GM12878 (cell line): ENCODE measurements at regions not wholly inside any gene's neighbourhood (a gene's known extent, or its start where the extent isn't known, plus 50 kb on each side); places are given as distances from the start of the nearest gene placed in this dataset.

Experiments
- ATAC-seq: fragments of 200-7000 bp; cut with Tn5 transposase; 3 replicates; pipeline ENCODE4 v1.9.1; 2020; ENCODE audit warnings: mild to moderate bottlenecking, moderate library complexity
- BruUV-seq: library from RNA; stranded (reverse); fragments of 400-500 nt; replicated peaks from 2 replicates; lab custom pipeline; 2021; lab: Mats Ljungman, UMichigan
- CTCF ChIA-PET: fragments of 300-600 bp; sonication (Branson Sonifier 250); formaldehyde crosslinking; extraction: SDS; loops from one replicate; lab custom pipeline; 2021; ENCODE audit warnings: inconsistent platforms; lab: Yijun Ruan, JAX
- POLR2A ChIA-PET: fragments of 350-600 bp; formaldehyde crosslinking; extraction: SDS; loops from one replicate; lab custom pipeline; 2021; ENCODE audit warnings: inconsistent platforms; lab: Charles Lee
- RAD21 ChIA-PET: fragments of 300-600 bp; sonication (Branson Sonifier 250); formaldehyde crosslinking; loops from one replicate; lab custom pipeline; 2023; ENCODE audit warnings: antibody characterized with exemption; ENCODE audit not compliant: unreplicated experiment; lab: Charles Lee
- SMC1A ChIA-PET: fragments of 300-600 bp; sonication (Branson Sonifier 250); formaldehyde crosslinking; loops from one replicate; lab custom pipeline; 2023; ENCODE audit not compliant: unreplicated experiment, uncharacterized antibody; lab: Charles Lee
- DNase-seq: peaks from one replicate; pipeline ENCODE4 v3.0.0-alpha.2; 2011; ENCODE audit warnings: low read depth, low spot score
- FAIRE-seq: peaks from 3 replicates; lab custom pipeline; 2011; peaks lifted over from hg19 to GRCh38; lab: Jason Lieb, UNC
- H2AFZ ChIP-seq: 2 replicates; pipeline ENCODE4 v1.6.0; 2011; ENCODE audit warnings: low read depth, low read length, control low read depth; ENCODE audit not compliant: control insufficient read depth
- H3K27ac ChIP-seq: 2 replicates; pipeline ENCODE4 v1.5.1; 2011; ENCODE audit warnings: control low read depth; ENCODE audit not compliant: control insufficient read depth, insufficient read depth
- H3K27me3 ChIP-seq, 2 experiments: replicated peaks in 1 of 2; 2 replicates each; pipeline versions ENCODE4 v1.6.0 to v1.6.1; 2011; ENCODE audit warnings: low read length in 1 of 2; ENCODE audit not compliant: control insufficient read depth in 2 of 2, insufficient read depth in 2 of 2
- H3K36me3 ChIP-seq, 2 experiments: 2 replicates each; pipeline ENCODE4 v1.5.1; 2011; ENCODE audit warnings: low read length in 1 of 2; ENCODE audit not compliant: control insufficient read depth in 2 of 2, insufficient read depth in 2 of 2
- H3K4me1 ChIP-seq: 2 replicates; pipeline ENCODE4 v1.6.1; 2011; ENCODE audit warnings: mild to moderate bottlenecking, low read length, moderate library complexity, mixed read lengths; ENCODE audit not compliant: control insufficient read depth, insufficient read depth
- H3K4me2 ChIP-seq: 2 replicates; pipeline ENCODE4 v1.6.0; 2011; ENCODE audit warnings: control low read depth; ENCODE audit not compliant: control insufficient read depth, insufficient read depth
- H3K4me3 ChIP-seq: fragments of 200-600 bp; sonication (generic); 2 replicates; pipeline ENCODE4 v1.5.1; 2016
- H3K79me2 ChIP-seq: 2 replicates; pipeline ENCODE4 v1.6.0; 2011; ENCODE audit warnings: low read length; ENCODE audit not compliant: control insufficient read depth, insufficient read depth
- H3K9ac ChIP-seq: 2 replicates; pipeline ENCODE4 v1.8.0; 2011; ENCODE audit warnings: low read length, control low read depth, mixed read lengths; ENCODE audit not compliant: control insufficient read depth, insufficient read depth
- H3K9me3 ChIP-seq: replicated peaks from 3 replicates; pipeline ENCODE4 v1.5.1; 2011; ENCODE audit warnings: mild to moderate bottlenecking, low read length; ENCODE audit not compliant: control insufficient read depth, insufficient read depth
- H4K20me1 ChIP-seq: 2 replicates; pipeline ENCODE4 v1.6.0; 2011; ENCODE audit not compliant: control insufficient read depth, insufficient read depth
- CHD1 ChIP-seq: IDR thresholded peaks from 2 replicates; pipeline ENCODE4 v1.6.1; 2012; ENCODE audit warnings: low read depth, low read length, improper control_type of control experiment
- HDGF ChIP-seq: fragments of 450-650 bp; IDR thresholded peaks from 2 replicates; pipeline ENCODE4 v1.6.1; 2016; ENCODE audit warnings: antibody characterized with exemption
- NFXL1 ChIP-seq: fragments of 450-650 bp; IDR thresholded peaks from 2 replicates; pipeline ENCODE4 v1.6.1; 2017; ENCODE audit warnings: antibody characterized with exemption, mild to moderate bottlenecking, borderline replicate concordance
- PAX5 ChIP-seq: IDR thresholded peaks from 2 replicates; pipeline ENCODE4 v1.6.1; 2011; ENCODE audit warnings: low read depth, low read length, borderline replicate concordance
- PAX8 ChIP-seq: fragments of 450-650 bp; IDR thresholded peaks from 2 replicates; pipeline ENCODE4 v1.6.1; 2017; ENCODE audit warnings: mild to moderate bottlenecking, moderate library complexity
- PBX3 ChIP-seq: IDR thresholded peaks from 2 replicates; pipeline ENCODE4 v1.6.1; 2011; ENCODE audit warnings: mild to moderate bottlenecking, low read depth, low read length, moderate library complexity; ENCODE audit not compliant: insufficient replicate concordance
- PKNOX1 ChIP-seq: fragments of 450-650 bp; IDR thresholded peaks from 2 replicates; pipeline ENCODE4 v1.6.1; 2016; ENCODE audit warnings: mild to moderate bottlenecking
- RCOR1 ChIP-seq: conservative IDR thresholded peaks from 2 replicates; pipeline ENCODE4 v1.6.1; 2012; ENCODE audit warnings: low read depth, low read length, improper control_type of control experiment
- RFX5 ChIP-seq: IDR thresholded peaks from 2 replicates; pipeline ENCODE4 v1.6.1; 2011; ENCODE audit warnings: low read depth, low read length, improper control_type of control experiment
- SREBF1 ChIP-seq: IDR thresholded peaks from 2 replicates; pipeline ENCODE4 v1.6.1; 2012; ENCODE audit warnings: mild to moderate bottlenecking, low read length
- SREBF2 ChIP-seq: IDR thresholded peaks from 2 replicates; pipeline ENCODE4 v1.6.1; 2012; ENCODE audit warnings: mild to moderate bottlenecking, low read length
- STAT3 ChIP-seq: IDR thresholded peaks from 2 replicates; pipeline ENCODE4 v1.6.1; 2011; ENCODE audit warnings: low read depth, low read length, improper control_type of control experiment
- TARDBP ChIP-seq: IDR thresholded peaks from 2 replicates; pipeline ENCODE4 v1.6.1; 2016; ENCODE audit warnings: borderline replicate concordance
- in situ Hi-C: fragments of 300-500 bp; cut with MboI; formaldehyde crosslinking; loops from 9 replicates; pipeline ENCODE4 v1.14.3; 2018; ENCODE audit warnings: mixed read lengths
- intact Hi-C: fragments of 100-400 bp; cut with micrococcal nuclease; formaldehyde crosslinking; loops from one replicate; pipeline ENCODE4 v1.14.2; 2022; ENCODE audit not compliant: unreplicated experiment
- TF ChIP-seq, protein P1 (sequence below): fragments of 450-650 bp; IDR thresholded peaks from 2 replicates; pipeline ENCODE4 v1.6.1; 2017; ENCODE audit warnings: low read depth, mild to moderate bottlenecking, moderate library complexity

- TF ChIP-seq HDGF (no peak), PKNOX1 (no peak), RCOR1 (no peak)
- TF ChIP-seq, protein P1, sequence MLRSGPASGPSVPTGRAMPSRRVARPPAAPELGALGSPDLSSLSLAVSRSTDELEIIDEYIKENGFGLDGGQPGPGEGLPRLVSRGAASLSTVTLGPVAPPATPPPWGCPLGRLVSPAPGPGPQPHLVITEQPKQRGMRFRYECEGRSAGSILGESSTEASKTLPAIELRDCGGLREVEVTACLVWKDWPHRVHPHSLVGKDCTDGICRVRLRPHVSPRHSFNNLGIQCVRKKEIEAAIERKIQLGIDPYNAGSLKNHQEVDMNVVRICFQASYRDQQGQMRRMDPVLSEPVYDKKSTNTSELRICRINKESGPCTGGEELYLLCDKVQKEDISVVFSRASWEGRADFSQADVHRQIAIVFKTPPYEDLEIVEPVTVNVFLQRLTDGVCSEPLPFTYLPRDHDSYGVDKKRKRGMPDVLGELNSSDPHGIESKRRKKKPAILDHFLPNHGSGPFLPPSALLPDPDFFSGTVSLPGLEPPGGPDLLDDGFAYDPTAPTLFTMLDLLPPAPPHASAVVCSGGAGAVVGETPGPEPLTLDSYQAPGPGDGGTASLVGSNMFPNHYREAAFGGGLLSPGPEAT: no peak
These were observed 81.9 kb upstream of the RAB11FIP2 start (continued) for GRCh38 chr10:118128675-118129074.

DNA sequence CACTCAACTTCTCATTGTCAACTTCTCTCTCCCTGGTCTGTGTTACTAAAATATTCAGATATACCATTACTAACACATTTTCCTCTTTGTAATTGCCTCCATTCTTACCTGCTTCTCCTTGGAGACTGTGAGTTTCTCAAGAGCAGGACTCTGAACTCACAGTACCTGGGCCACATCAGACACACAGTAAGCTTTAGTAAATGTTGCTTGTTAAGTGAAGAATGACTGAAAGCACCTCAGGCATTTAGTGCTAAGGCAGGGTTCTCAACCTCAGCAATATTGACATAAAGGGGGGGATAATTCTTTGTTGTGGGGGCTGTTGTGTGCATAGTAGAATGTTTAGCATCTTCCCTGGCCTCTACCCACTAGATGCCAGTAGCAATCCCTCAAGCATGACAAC is 72.0 kb upstream of the RAB11FIP2 start:
- no peak for FAIRE-seq
- Histone ChIP-seq H3K79me2 (no peaks in the 10 kb centered on the region), H3K4me2 (no peak overlapping the region), H3K27ac (no peak overlapping the region)
- ChIA-PET CTCF (no interaction called here), RAD21 (no interaction called here)
- intact Hi-C loops: no loop called here
- TF ChIP-seq STAT3: no peak
- TF ChIP-seq RFX5: no peak
- TF ChIP-seq TARDBP: no peak
- no peak for TF ChIP-seq SREBF2
- no peak for TF ChIP-seq PAX8
- no peak for TF ChIP-seq CHD1
- no peak for TF ChIP-seq PBX3
- no peak for TF ChIP-seq NFXL1
- no peak for TF ChIP-seq SREBF1
- TF ChIP-seq PAX5: no peak
- TF ChIP-seq, all 136 proteins: peak for 0
- no peak overlapping the region for H3K4me3 ChIP-seq
- ChIA-PET SMC1A (no interaction called here), POLR2A (no interaction called here)
- BruUV-seq: no TSS peak
- H3K27me3 ChIP-seq: no peaks in the 10 kb centered on the region
- in situ Hi-C loops: no loop called here
- ATAC-seq (no peak), DNase-seq (no peak)
- H3K4me1 ChIP-seq: no peaks in the 10 kb centered on the region
- no peak overlapping the region for H3K9ac ChIP-seq
- no peaks in the 10 kb centered on the region for H4K20me1 ChIP-seq
- no peak overlapping the region for H2AFZ ChIP-seq
- H3K36me3 ChIP-seq: no peaks in the 10 kb centered on the region
- H3K9me3 ChIP-seq: no peaks in the 10 kb centered on the region
